ENCODE measurements at regions not wholly inside any gene's neighbourhood (a gene's known extent, or its start where the extent isn't known, plus 50 kb on each side); places are given as distances from the start of the nearest gene placed in this dataset.
"Not testable (repeated sequence)": the region's sequence is repeated elsewhere in the genome, so short reads cannot be mapped to it uniquely, and the experiment has no call there.

DNA sequence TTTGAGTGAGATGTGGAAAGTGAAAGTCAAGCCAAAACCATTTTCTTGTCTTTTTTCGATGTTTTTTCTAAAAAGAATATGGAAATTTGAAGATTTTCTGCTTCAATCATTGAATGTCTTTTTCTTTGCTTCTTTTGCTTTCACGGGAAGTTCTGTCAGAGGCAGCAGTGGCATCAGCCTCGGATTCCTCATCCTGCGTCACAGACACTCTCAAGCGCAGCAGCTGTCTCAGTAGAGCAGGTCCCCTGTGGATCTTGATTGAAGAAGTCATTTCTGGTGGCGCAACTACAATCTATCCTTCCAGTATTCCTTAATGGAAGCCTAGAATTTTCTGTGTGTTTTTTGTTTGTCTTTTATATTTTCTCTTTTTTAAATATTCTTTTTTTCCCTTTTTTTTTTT is 52.7 kb upstream of the NEIL3 start:
- TF ChIP-seq ZFX (IDR thresholded peaks at IDR 0.05; ENCODE audit: borderline replicate concordance) = no peak
- TF ChIP-seq, protein P1, sequence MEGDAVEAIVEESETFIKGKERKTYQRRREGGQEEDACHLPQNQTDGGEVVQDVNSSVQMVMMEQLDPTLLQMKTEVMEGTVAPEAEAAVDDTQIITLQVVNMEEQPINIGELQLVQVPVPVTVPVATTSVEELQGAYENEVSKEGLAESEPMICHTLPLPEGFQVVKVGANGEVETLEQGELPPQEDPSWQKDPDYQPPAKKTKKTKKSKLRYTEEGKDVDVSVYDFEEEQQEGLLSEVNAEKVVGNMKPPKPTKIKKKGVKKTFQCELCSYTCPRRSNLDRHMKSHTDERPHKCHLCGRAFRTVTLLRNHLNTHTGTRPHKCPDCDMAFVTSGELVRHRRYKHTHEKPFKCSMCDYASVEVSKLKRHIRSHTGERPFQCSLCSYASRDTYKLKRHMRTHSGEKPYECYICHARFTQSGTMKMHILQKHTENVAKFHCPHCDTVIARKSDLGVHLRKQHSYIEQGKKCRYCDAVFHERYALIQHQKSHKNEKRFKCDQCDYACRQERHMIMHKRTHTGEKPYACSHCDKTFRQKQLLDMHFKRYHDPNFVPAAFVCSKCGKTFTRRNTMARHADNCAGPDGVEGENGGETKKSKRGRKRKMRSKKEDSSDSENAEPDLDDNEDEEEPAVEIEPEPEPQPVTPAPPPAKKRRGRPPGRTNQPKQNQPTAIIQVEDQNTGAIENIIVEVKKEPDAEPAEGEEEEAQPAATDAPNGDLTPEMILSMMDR (IDR thresholded peaks at IDR 0.05) = no peak

DNA sequence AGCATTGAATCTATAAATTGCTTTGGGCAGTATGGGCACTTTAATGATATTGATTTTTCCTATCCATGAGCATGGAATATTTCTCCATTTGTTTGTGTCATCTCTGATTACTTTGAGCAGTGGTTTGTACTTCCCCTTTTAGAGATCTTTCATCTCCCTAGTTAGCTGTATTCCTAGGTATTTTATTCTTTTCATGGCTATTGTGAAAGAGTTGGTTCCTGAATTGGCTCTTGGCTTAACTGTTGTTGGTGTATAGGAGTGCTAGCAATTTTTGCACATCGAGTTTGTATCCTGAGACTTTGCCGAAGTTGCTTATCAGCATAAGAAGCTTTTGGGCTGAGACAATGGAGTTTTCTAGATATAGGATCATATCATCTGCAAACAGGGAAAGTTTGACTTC is 50.2 kb upstream of the NEIL3 start:
- H3K27ac ChIP-seq = not testable (repeated sequence)

More for the DNA sequence above, 52.7 kb upstream of the NEIL3 start:
- no peak overlapping the region for H3K27ac ChIP-seq
